ENCODE measurements at regions not wholly inside any gene's neighbourhood (a gene's known extent, or its start where the extent isn't known, plus 50 kb on each side); places are given as distances from the start of the nearest gene placed in this dataset.

DNA sequence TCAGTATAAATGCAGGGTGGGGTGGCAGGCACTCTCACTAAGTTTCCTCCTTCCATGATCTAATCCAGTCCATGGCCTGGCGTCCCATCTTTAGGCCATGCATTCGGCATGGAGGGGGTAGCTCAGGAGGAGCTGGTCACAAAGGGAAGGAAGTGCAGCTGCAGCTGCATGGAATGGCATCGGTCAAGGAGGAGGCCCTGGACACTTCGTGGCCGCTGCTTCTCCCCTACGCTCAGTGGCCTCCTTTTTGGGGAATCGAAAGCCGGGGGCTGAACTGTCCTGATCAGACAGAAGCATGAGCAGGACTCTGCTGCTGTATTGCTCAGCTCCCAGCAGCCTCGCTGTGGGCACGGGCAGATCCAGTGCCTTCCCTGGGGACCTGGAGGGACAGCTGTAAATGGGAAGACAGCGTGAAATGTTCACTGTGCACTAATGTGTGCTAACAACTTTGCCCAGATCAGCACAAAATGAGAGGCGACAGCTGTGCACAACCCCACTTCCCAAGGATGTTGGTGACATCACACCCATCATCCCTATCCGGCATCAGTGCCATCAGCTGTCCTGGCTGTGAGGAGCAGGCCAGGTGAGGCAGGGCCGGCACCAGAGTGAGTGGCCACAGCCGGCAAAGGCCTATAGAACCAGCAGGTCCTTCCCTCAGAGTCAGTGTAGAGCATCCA lies 520.1 kb upstream of the RAB6C start:
- DNase-seq, result no peak
- ATAC-seq (ENCODE audit: poor library complexity), result no peak
- intact Hi-C loops (cut with DNase I), result no loop called here

- ATAC-seq (ENCODE audit: poor library complexity), result no peak
- intact Hi-C loops (cut with DNase I), result no loop called here
- no peak for DNase-seq
Observed at GRCh38 chr2:129459881-129460280, 519.6 kb upstream of the RAB6C start.

GRCh38 chr2:129460299-129461198 lies 518.9 kb upstream of the RAB6C start:
- intact Hi-C loops (cut with DNase I), result no loop called here
- ATAC-seq (ENCODE audit: poor library complexity) (no peak), DNase-seq (no peak)

DNA sequence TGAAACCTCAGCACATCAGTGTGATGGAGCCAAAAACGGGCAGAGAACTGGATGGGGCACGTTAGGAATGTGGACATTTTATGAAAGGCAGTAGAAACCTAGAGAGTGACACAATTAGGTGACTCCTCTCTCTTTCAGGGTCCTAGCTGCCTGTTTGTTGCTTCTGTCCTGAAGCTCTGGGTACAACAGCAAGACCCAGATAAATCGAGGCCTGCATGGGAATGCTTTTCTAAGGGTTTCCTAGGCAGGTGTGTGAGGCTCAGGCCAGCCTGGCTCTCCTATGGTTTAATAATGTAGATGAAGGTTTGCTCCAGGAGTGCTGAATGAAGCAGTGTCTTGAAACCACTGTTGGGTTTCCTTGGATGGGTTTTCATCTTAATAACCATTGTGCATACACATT lies 517.1 kb upstream of the RAB6C start:
- no peak for ATAC-seq (ENCODE audit: poor library complexity)
- intact Hi-C loops (cut with DNase I), result no loop called here
- DNase-seq, result no peak

DNA sequence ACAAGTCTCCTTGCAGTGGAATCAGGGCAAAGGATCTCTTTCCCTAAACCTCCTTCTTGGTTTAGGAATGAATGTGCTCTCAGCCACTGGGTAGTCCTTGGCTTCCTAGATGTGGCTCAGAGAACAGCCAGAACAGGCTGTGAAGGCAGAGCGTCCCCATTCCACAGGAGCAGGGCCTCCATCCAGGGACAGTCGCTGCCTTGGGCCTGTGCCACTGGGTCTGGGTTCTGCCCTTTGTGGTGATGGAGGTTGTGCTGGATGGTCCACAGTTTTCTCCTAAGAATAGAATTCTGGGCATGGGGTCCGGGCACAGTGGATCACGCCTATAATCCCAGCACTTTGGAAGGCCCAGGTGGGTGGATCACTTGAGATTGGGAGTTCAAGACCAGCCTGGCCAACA lies 516.5 kb upstream of the RAB6C start:
- intact Hi-C loops (cut with DNase I), result no loop called here
- ATAC-seq (ENCODE audit: poor library complexity) (no peak), DNase-seq (no peak)

DNA sequence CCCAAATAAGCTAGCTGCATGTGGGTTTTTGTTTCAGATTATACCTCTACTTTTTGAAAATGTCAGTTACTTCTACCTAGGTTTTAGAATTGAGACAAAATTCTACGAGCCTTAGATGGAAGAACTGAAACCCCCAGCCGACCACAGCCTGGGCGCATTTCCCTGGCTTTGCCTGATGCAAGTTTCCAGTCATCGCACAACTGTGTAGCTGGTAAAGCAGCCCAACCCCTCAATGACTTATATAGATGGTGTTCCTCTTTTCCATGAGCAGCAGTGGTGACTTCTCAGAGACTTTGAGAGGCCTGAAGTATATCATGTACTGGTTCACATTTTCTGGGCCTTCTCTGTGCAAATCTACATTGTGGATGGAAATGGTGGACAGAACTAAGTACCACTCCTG lies 515.4 kb upstream of the RAB6C start:
- no peak for ATAC-seq (ENCODE audit: poor library complexity)
- DNase-seq, result no peak
- intact Hi-C loops (cut with DNase I), result no loop called here

DNA sequence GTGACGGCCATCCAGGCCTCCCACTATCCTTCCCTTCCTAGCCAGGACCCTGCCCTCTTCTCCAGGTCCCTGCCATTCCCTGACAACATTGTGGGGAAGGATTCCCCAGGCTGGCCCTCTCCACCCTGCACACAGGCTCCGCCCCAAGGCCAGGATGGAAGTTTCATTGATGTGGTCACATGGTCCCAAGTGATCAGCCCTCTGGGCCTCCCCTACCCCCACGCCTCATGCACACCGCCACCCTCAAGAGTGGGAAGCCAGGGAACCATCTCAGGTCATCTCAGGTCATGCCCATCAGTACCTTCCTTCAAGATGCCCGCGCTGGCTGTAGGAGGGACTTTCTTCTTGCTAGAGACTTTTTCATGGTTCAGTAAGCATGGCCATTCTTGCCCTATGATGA lies 514.8 kb upstream of the RAB6C start:
- ATAC-seq (ENCODE audit: poor library complexity) (no peak), DNase-seq (no peak)
- intact Hi-C loops (cut with DNase I), result no loop called here

DNA sequence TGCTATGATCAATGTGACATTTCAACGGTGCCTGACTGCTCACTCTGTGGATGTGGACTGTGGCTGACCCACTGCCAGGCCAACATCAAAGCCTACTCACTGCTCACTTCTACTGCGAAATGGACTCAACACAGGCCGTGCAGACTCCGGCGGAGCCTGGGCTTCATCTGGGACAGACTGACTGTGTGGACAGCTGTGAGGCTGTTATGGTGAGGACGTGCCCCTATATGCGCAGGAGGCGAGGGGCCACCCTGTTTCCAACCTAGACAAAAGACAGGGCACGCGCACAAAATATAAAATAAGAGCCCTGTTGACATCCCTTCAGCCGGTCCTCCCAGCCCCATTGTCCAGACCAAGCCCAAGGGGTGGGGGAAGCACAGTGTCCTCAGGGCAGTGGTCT lies 514.4 kb upstream of the RAB6C start:
- DNase-seq (no peak), ATAC-seq (ENCODE audit: poor library complexity) (no peak)
- intact Hi-C loops (cut with DNase I), result no loop called here

GRCh38 chr2:129466389-129466788 lies 513.1 kb upstream of the RAB6C start:
- DNase-seq (no peak), ATAC-seq (ENCODE audit: poor library complexity) (no peak)
- intact Hi-C loops (cut with DNase I), result no loop called here

- intact Hi-C loops (cut with DNase I), result no loop called here
- ATAC-seq (ENCODE audit: poor library complexity) (no peak), DNase-seq (no peak)
Observed at GRCh38 chr2:129467012-129467779, 512.3 kb upstream of the RAB6C start.

DNA sequence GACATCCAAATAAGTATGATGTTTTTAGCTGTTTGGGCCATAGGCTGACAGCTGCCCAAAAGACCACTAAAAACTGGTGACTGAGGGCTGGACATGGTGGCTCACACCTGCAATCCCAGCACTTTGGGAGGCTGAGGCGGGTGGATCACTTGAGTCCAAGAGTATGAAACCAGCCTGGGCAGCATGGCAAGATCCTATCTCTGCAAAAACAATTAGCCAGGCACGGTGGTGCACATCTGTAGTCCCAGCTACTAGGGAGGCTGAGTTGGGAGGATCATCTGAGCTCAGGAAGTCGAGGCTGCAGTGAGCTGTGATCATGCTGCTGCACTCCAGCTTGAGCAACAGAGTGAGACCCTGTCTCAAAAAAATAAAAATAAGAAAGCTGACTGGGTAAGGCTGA lies 511.5 kb upstream of the RAB6C start:
- ATAC-seq (ENCODE audit: poor library complexity) (no peak), DNase-seq (no peak)
- intact Hi-C loops (cut with DNase I), result no loop called here

- no peak for ATAC-seq (ENCODE audit: poor library complexity)
- intact Hi-C loops (cut with DNase I), result no loop called here
- DNase-seq, result no peak
Observed at GRCh38 chr2:129468879-129469278, 510.6 kb upstream of the RAB6C start.

GRCh38 chr2:129469389-129469788 lies 510.1 kb upstream of the RAB6C start:
- DNase-seq, result no peak
- intact Hi-C loops (cut with DNase I), result no loop called here
- no peak for ATAC-seq (ENCODE audit: poor library complexity)

DNA sequence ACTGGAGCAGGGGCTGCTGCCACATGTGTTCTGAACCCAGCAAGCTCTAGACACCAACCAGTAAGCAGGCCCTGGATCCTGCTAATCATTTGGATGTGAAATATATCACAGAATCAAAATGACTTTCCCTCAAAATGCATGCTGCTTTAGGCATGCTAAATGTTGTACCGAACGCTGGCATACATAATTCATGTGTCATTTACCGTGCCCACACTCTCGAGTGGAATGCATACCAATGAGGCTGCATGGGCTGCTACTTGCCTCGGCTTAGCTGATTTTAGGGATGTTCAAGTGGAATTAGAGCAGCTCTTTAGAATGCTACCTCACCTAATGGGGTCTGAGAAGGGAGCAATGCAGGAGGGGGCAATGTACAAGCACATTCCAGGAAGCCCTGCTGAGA lies 509.6 kb upstream of the RAB6C start:
- ATAC-seq (ENCODE audit: poor library complexity), result no peak
- DNase-seq, result no peak
- intact Hi-C loops (cut with DNase I), result no loop called here

DNA sequence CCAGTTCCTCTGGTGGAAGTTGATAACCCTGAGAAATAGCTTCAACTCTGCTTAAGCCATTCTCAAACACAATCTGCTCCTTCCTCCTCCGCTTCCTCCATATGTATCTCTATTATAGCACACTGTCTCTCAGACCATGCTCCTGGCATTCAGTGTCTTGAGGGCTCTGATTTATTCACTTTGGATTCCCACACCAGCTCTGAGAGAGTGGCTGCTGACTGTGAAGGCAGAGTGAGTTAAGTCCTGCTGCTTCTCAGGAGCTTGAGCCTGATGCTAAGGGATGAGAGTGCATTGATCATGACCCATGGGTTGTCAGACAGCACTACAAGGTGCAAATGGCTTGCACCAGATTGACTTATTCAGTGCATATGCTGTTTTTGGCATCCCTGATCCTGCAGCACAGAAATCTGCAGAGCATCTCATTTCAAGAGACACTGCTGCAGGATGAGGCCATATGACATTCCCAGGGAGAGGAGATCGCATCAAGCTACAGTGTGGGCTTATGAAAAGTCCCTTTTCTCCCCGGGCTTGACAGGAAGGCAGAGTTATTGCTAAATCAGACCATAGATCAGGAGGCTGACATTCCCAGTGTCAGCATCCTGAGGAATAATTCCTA lies 500.5 kb upstream of the RAB6C start:
- ATAC-seq (ENCODE audit: poor library complexity), result no peak
- intact Hi-C loops (cut with DNase I), result no loop called here

GRCh38 chr2:129479892-129480291 lies 499.6 kb upstream of the RAB6C start:
- DNase-seq (no peak), ATAC-seq (ENCODE audit: poor library complexity) (no peak)
- intact Hi-C loops (cut with DNase I), result no loop called here

More for the DNA sequence above, 500.5 kb upstream of the RAB6C start:
- DNase-seq, result no peak

DNA sequence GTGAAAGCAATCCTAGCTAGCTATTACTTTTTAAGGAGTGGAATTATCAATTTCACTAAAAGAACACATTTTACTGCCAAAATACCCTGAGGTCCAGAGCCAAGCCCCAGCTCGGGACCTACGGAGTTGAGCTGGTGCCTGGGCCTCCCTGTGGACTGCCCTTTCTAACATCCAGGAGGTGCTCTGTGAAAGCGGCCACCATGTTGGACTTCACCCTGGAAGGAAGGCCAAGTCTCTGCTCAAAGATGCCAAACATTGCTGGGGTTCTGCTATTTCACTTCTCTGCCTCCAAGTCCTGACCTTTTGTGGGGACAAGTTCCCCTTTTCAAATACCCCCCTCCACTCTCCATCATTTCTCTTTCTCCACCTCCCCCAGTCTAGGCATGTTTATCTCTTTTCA lies 498.7 kb upstream of the RAB6C start:
- ATAC-seq (ENCODE audit: poor library complexity) (no peak), DNase-seq (no peak)
- intact Hi-C loops (cut with DNase I), result no loop called here

- ATAC-seq (ENCODE audit: poor library complexity) (no peak), DNase-seq (no peak)
- intact Hi-C loops (cut with DNase I), result no loop called here
Observed at GRCh38 chr2:129481306-129482219, 497.9 kb upstream of the RAB6C start.
